WTC11 (cell line): ENCODE measurements at regions not wholly inside any gene's neighbourhood (a gene's known extent, or its start where the extent isn't known, plus 50 kb on each side); places are given as distances from the start of the nearest gene placed in this dataset.

Experiments
- CBFB ChIP-seq: sonication (generic); formaldehyde crosslinking; IDR thresholded peaks from 2 replicates; pipeline ENCODE4 v1.8.1; 2022; ENCODE audit warnings: mild to moderate bottlenecking, low read depth, missing genetic modification reagents
- CREM ChIP-seq: sonication (generic); formaldehyde crosslinking; IDR thresholded peaks from 2 replicates; pipeline ENCODE4 v1.8.1; 2022; ENCODE audit warnings: mild to moderate bottlenecking, missing genetic modification reagents, moderate library complexity
- FOXK1 ChIP-seq: sonication (generic); formaldehyde crosslinking; IDR thresholded peaks from 2 replicates; pipeline ENCODE4 v1.8.0; 2022; ENCODE audit warnings: mild to moderate bottlenecking, moderate library complexity, missing genetic modification reagents
- IRF2 ChIP-seq: sonication (generic); formaldehyde crosslinking; IDR thresholded peaks from 2 replicates; pipeline ENCODE4 v1.8.0; 2022; ENCODE audit warnings: low read depth, missing genetic modification reagents, borderline replicate concordance
- NR2C2 ChIP-seq: sonication (generic); formaldehyde crosslinking; IDR thresholded peaks from 2 replicates; pipeline ENCODE4 v1.8.0; 2022; ENCODE audit warnings: mild to moderate bottlenecking, missing genetic modification reagents
- NR3C1 ChIP-seq: sonication (generic); formaldehyde crosslinking; conservative IDR thresholded peaks from 2 replicates; pipeline ENCODE4 v1.8.1; 2023; ENCODE audit warnings: low read depth, mild to moderate bottlenecking, missing genetic modification reagents
- SMAD4 ChIP-seq: sonication (generic); formaldehyde crosslinking; IDR thresholded peaks from 2 replicates; pipeline ENCODE4 v1.8.0; 2022; ENCODE audit warnings: mild to moderate bottlenecking, missing genetic modification reagents
- TF ChIP-seq, protein P1 (sequence below): fragments of 200-600 bp; IDR thresholded peaks from 2 replicates; pipeline ENCODE4 v1.8.0; 2022; ENCODE audit warnings: antibody characterized with exemption
- TF ChIP-seq, protein P2 (sequence below): fragments of 250-450 bp; sonication (Bioruptor Pico); conservative IDR thresholded peaks from 2 replicates; pipeline ENCODE4 v1.9.0; 2021; ENCODE audit warnings: mild to moderate bottlenecking

DNA sequence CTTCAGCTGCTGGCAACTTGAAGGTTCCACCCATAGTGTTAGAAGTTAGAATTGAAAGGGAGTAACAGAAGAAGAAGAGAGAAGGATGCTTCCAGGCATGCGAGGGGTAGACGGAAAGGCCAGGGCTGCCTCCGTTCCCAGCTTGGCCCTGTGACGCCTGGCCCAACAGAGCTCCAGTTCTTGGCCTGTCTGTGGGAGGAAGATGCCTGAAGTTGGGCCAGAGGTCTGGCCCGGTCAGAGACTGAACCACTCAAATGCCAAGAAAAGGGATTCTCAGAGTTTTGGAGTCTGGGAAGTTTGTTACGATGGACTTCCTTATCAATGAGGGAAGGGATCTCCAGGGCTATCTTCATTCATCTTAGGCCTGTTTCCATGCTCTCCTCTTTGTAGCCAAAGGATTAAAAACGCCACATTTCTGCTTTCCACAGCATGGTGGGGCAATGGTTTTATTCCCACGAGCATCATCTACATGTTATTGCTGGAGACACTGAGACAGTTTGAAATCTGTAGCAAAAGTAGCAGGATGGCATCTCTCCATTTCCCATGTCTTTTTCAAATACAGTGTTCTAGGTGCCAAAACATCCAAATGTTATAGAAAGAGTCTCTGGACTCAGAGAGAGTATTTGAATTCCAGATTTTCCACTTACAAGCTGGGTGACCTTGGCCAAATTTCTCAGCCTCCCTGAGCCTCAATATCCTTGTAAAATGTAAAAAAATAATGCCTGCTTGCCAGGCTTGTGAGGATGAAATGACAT lies 65.4 kb upstream of the ANKRD55 start:
- no peak for TF ChIP-seq IRF2 (CRISPR knock-in tag)
- TF ChIP-seq, protein P1, sequence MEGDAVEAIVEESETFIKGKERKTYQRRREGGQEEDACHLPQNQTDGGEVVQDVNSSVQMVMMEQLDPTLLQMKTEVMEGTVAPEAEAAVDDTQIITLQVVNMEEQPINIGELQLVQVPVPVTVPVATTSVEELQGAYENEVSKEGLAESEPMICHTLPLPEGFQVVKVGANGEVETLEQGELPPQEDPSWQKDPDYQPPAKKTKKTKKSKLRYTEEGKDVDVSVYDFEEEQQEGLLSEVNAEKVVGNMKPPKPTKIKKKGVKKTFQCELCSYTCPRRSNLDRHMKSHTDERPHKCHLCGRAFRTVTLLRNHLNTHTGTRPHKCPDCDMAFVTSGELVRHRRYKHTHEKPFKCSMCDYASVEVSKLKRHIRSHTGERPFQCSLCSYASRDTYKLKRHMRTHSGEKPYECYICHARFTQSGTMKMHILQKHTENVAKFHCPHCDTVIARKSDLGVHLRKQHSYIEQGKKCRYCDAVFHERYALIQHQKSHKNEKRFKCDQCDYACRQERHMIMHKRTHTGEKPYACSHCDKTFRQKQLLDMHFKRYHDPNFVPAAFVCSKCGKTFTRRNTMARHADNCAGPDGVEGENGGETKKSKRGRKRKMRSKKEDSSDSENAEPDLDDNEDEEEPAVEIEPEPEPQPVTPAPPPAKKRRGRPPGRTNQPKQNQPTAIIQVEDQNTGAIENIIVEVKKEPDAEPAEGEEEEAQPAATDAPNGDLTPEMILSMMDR, result no peak
- no peak for TF ChIP-seq FOXK1 (CRISPR knock-in tag)
- TF ChIP-seq NR3C1 (CRISPR knock-in tag), result no peak
- no peak for TF ChIP-seq NR2C2
- no peak for TF ChIP-seq CREM (CRISPR knock-in tag)
- TF ChIP-seq, protein P2, sequence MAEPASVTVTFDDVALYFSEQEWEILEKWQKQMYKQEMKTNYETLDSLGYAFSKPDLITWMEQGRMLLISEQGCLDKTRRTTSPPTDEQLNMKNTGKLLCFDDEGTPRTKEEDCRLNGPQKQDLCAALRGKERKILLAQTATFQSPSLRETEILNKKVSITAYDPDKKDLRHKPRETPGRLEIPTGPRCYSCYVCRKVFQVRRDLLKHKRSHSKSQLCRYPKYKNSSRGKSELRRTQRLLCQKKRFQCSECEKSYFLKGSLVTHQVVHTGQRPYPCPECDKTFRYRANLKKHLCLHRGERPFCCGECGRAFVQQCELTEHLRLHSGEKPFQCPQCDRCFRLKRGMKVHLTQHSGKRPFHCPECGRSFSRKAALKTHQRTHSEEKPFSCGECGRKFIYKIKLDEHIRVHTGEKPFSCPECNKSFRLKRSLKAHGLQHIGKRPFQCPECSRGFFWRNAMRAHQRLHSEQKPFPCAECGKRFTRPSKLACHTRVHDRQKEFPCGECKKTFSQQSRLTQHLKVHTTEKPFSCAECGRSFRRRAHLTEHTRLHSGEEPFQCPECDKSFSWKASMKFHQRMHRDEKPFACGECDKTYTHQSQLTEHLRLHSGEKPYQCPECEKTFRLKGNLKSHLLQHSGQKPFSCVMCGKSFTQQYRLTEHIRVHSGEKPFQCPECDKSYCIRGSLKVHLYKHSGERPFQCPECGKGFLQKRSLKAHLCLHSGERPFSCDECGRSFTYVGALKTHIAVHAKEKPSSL (CRISPR knock-in tag), result no peak
- no peak for TF ChIP-seq SMAD4
- TF ChIP-seq CBFB (CRISPR knock-in tag), result no peak
